HG02623 (cell line): ENCODE measurements at regions not wholly inside any gene's neighbourhood (a gene's known extent, or its start where the extent isn't known, plus 50 kb on each side); places are given as distances from the start of the nearest gene placed in this dataset.
"Not testable (repeated sequence)": the region's sequence is repeated elsewhere in the genome, so short reads cannot be mapped to it uniquely, and the experiment has no call there.

Source experiments
- ATAC-seq: cut with Tn5 transposase; IDR thresholded peaks from one replicate; pipeline ENCODE4 v1.9.1; 2021; ENCODE audit warnings: moderate library complexity; ENCODE audit not compliant: unreplicated experiment

DNA sequence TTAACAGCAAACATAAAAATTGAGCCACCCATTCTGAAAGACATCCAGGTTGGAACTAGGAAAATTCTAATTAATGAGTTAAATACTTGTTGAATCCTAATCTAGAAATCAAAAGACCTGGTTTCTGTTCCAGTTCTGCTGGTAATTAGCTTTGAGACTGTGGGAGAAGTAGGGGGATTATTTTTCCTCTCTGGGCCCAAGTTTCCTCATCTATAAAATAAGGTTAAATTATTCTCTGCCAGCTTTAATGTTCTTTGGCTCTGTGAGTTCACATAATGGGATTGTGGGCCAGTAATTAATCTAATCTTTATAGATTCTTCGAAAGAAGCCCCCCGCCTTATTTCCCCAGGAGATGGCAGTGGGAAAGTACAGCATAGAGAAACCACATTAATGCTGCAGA, 104.6 kb downstream of the ENC1 start:
- no peak for ATAC-seq

DNA sequence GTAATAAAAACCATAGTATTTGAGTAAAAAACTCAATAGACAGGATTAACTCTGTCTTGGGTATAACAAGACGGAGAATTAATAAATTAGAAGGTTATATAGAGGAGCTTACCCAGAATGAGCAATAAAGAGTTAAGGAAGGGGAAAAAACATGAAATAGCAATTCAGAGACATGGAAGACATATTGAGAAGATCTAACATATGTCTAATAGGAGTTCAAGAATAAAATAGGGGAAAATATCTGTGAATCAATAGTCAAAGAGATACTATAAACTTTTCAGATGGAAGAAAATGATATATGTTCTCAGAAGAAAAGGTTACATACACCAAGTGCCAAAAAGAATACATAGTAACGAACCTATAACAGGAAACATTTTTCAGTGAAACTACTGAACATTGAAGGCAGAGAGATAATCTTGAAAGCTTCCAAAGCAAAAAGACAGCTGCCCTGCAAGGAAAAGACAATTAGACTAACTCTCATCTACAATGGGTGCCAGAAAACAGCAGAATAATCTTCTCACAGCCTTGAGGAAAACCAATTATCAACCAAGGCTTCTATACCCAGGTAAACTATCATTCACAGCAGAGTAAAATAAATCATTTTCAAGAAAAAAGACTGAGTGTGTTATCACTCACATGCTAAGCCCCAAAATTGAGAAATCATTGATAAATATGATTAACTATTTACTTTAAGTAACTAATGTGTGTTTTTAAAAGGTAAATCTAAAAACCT, 106.0 kb downstream of the ENC1 start:
- no peak for ATAC-seq

DNA sequence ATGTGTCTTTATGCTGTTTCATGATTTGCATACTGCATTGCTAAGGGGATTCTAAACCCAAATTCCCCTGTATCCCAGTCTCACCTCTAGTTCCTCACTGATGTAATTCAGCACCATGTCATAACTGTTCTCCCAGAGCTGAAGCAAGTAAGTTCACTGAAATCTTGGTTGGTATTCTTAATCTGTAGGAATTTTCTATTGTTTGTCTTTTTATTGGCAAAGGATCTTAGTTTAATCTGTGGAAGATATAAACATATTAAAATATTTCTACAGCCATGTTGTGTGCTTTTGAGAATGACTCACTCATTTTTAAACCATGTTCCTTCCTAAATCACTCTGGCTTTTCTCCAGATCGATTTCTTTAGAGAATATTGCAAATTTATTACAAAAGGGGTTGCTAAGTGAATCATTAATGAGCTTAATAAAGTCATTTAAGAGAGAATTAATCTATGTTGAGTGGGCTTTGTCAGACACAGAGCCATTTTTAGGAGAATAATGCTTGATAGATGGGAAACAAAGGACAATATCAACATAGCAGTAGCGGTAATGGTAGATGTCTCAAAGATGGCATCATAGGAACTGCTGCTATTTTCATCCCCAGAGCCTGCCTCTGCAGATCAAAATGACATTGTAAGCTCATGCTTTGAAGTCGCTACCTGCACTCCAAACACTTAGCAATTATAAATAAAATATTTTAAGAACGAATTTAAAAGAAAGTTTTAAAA, 110.0 kb downstream of the ENC1 start:
- ATAC-seq, result no peak

DNA sequence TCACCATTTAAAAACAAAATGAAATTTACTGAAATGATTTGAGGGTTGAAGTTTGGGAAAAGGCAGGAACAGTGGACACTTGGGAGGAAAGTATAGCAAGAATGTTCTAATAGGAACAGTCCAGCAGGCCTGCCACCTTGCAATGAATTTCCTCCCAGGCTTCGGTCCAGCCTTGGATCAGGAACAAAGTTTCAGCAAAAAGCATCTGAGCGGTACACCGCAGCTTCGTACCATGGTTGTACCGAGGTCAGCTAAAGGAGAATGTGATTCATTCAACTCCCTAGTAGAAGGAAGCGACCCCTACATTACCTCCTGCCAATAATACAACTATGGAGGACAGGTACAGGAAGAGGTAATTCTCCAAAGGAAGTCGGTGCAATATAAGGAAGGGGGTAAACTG, 111.4 kb downstream of the ENC1 start:
- ATAC-seq, result no peak

DNA sequence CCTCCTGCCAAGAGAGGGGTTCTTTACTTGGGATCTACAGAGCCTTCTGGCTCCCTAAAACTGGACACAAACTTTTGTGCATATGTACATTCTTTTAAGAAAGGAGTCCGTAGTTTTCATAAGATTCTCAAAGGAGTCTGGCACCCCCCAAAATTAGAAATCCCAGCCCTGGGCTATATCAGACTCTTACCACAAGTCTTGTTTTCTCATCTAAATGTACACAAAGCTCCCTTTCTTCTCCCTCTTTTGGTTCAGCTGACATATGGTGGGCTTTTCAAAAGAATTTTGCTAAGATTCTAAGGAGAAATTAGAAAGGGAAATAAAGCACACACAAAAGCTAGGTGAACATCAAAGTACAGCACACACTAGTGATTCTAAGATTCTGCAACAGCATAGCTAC, 114.4 kb downstream of the ENC1 start:
- ATAC-seq, result no peak

DNA sequence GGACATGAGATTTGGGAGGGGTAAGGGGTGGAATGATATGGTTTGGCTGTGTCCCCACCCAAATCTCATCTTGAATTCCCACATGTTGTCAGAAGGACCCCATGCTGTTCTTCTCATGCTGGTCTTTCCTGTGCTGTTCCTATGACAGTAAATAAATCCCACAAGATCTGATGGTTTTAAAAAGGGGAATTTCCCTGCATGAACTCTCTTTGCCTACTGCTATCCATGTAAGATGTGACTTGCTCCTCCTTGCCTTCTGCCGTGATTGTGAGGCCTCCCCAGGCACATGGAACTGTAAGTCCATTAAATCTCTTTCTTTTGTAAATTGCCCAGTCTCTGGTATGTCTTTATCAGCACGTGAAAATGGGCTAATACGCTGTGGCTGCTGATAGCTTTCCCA, 115.8 kb downstream of the ENC1 start:
- not testable (repeated sequence) for ATAC-seq

DNA sequence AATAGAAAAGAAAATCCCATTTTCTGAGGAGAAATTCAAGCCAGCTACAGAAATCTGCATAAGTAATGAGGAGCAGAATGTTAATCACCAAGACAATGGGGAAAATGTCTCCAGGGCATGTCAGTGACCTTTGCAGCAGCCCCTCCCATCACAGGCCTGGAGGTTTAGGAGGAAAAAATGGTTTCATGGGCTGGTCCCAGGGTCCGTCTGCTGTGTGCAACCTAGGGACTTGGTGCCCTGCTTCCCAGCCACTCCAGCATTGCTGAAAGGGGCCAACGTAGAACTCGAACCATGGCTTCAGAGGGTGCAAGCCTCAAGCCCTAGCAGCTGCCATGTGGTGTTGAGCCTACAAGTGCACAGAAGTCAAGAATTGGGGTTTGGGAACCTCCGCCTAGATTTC, 116.8 kb downstream of the ENC1 start:
- not testable (repeated sequence) for ATAC-seq

DNA sequence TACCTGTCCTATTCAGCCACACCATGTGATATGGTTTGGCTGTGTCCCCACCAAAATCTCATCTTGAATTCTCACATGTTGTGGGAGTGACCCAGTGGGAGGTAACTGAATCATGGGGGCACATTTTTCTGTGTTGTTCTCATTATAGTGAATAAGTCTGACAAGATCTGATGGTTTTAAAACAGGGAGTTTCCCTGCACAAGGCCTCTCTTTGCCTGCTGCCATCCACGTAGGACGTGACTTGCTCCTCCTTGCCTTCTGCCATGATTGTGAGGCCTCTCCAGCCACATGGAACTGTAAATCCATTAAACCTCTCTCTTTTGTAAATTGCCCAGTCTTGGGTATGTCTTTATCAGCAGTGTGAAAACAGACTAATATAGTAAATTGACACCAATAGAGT, 117.7 kb downstream of the ENC1 start:
- not testable (repeated sequence) for ATAC-seq

DNA sequence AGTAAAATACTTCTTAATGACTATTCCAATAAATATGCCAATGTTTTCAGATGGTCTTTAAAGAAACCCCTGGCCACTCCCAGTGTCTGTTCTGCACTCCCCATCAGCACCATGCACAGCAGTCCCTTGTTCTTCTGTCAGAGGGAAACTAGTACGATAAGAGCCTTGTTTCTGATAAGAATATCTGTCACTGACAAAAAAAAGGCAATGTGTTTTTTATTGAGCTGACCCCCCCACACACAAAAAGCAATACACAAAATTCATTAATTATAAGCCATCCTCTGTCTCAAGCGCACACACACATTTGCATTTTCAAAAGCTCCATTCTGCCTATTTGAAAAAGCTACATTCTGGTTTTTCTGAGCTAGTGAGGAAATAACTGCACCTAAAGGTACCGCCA, 119.1 kb downstream of the ENC1 start:
- ATAC-seq, result no peak

DNA sequence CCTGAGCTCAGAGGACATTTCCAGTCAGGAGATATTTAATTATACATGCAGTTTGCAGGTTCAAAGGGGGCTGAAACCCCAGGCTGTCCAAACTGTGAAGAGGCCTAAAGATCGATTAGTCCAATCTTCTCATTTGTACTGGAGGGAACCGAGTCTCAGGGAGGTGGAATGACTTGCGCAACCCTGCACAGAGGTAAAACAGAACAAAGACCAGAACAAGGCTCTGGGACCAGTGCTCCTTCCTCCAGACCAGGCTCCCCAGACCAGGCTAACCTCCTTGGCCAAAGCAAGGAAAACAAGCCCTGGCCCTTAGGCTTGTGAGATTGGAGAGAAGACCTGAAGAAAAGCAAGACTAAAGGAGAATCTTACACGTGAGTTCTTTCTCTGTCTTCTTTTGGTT, 120.8 kb downstream of the ENC1 start:
- ATAC-seq, result no peak

DNA sequence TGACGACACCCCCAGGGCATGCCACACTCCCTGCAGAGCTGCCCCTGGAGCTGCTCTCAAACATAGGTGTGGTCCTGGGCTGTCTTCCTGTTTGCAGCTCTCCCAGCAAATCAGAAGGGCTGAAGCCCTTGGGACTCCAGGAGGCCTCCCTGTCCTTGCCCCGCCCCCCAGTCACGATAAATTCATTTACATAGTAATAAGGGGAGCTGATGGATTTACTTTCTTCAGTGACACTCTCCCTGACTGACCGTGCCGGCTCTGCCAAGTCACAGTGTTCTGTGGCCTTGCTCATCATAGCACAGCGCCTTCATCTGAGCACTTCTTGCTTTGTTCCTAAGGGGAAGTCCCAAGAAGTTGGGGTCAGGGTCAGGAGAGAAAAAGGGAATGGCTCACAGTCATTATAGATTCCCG, 121.4 kb downstream of the ENC1 start:
- no peak for ATAC-seq

DNA sequence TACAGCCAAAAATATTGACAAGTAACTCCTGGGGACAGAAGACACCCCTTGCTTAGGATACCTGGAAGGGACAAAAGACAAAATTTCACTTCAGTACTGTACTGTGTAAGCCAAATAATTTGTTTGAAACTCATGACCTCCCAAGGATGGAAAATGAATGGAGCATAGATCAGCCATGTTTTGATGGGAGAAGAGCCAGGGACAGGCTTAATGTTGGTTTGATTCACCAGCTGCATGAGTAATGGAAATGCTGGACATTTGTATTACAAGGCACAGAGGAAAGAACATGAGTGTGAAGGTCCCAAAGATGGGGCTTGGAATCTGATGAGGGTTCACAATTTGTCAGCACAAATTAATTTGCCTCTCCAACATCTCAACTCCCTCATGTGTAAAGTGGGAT, 122.8 kb downstream of the ENC1 start:
- no peak for ATAC-seq

DNA sequence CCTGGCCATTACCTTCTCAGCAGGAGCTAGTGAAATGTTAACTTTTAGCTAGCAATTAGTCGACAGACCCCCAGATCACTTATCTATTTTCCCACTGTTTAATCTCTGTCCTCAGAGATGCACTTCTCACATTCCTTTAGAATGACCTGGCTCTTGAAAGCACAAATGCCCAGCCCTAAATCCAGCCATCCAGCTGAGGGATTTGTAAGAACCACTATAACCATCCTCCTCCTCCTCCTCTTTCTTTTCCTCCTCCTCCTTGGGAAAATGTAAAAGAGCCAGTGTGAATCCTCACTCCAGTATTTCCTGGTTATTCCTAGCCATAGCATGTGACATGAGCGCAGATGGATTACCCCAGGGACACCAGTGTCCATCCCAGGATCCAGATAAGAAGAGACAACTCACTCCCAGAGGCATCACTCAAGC, 124.3 kb downstream of the ENC1 start:
- ATAC-seq, result no peak

DNA sequence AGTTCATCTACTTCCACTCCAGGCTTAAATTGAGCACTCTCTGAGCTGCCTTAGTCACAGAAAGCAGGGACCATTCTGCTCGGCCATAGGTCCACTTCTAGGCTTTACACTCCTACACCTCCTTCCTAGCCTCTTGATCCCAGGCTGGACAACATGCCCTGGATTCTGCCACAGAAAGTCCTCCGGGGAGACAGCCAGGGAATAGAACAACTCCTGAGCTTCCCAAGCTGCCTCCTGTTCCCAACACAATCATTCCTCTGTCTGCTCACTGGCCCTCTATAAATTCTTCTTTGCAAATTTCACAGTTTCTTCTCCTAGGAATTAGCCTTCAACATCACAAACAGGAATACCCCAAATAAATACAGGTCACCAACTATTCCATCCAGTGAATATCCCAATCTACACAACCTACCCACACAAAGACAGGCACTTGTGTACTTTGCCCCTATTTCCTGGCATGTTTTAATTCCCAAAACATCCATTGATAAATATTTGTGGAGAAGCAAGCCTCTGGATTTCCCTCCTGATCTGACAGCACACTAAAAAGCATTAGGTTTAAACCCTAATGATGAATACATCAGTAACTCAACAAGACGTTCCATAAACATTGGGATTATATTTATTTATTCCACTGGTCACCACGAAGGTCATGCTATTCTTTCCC, 125.5 kb downstream of the ENC1 start:
- ATAC-seq, result no peak

DNA sequence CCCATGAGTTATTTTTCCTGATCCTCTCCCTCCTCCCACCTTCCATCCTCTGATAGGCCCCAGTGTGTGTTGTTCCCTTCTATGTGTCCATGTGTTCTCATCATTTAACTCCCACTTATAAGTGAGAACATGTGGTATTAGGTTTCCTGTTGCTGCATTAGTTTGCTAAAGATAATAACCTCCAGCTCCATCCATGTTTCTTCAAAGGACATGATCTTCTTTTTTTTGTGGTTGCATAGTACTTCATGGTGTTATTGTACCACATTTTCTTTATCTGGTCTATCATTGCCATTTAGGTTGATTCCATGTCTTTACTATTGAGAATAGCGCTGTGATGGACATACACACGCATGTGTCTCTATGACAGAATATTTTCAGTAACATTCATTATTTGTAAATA, 128.8 kb downstream of the ENC1 start:
- ATAC-seq, result not testable (repeated sequence)

DNA sequence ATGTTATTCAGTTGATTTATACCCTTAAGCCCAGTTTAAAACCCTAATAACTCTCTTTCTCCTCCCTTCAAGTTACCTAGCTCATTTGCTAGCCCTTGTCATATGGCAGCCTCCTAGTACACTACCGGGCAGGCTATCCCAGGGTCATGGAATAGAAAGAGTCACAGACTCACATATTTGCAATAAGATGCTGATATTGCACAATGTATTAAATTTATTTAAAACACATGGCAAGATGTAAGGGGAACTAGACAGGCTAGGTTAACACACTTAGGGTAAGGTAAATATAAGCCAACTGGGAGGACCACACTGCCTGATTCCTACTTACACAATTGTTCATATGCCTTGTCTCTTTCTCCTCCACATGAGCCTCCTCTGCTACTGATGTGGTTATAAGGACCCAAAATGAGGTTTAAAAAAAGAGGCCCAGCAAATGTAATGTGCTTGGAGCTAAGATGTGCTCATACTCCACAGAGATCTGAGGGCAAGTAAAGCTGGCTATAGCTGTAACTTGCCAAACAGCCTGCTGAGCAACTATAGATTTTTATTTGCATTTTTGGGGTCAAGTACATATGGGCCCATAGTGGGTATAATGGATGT, 130.0 kb downstream of the ENC1 start:
- no peak for ATAC-seq

DNA sequence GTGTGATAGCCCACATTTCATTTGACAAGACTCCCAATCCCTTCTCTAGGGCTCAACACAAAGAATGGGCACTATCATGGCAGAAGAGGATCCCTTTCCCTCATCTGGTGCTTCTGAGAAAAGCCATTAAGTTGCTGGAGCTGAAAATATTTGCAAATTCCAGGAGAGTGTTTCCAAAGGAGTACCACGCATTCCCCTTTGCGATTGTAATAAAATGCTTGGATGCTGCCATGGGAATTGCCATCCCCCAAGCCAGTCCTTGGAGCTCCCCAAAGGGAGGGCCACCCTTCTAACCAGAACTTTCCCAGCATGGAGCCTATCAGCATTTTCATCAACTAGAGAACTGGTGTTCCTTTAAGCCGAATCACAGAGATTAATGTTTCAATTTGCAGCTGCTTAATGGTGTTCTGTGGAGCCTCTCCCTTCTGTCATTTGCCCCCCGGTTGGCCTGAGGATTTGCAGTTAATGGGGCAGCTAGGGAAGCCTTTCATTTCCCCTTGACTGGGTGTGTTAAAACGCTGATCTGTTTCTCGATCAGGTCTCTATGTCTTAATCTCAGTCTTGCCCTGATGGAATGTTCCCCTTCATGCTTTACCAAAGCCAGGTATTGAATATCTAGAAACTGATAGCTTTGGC, 133.0 kb downstream of the ENC1 start:
- no peak for ATAC-seq

DNA sequence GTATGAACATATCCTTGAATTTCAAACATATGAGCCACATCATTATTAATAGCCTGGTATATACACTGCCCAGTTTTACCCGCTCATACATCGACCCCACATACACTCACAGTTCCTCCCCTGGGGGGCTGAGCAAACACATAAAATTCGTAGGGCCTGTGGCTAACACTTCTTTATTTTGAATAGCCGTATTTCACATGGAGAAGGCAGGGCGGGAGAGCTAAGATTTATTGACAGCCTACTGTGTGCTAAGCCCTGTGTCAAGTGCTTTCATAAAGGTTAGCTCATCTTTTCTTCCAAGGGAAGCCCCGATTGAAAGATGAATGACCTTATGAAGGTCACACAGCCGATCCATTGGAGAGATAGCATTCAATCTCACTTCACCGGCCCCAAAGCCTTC, 134.4 kb downstream of the ENC1 start:
- no peak for ATAC-seq

DNA sequence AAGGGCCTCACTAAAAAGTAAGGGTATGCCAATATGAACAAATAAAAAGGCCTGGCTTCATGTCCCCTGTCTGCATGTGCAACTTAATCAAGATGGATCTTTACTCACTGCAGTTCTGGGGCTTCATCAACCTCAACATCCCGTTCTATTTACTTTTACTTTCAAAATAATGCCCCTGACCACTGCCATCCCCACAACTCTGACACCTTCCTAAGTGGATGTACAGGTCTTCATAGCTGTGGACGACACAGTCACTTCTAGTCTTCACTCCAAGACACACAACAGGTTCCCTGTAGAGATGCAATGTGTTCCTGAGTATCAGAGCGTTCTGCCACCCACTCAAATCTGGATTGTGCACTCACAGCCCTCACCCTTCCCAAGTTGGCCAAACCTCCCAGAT, 136.1 kb downstream of the ENC1 start:
- no peak for ATAC-seq

DNA sequence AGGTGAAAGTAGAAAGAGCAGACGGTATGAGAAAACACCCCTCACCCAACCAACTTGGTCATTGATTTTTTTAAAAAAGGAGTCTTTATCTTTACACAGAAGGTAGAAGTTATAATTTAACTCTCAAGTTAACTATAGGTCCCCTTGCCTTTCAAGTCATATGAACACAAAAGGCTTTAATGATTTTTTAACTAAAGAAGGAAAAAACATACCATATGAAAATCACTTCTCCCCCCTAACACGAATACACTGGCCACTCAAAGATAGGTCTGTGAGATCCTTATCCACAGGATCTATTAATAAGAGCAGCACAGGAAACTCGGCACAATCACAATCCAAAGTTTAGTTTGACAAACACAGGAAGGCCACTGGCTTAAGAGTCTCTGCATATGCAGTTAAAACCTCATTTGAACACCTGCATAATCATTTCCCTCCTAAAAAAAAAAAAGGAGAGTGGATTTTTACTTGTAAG, 138.0 kb downstream of the ENC1 start:
- no peak for ATAC-seq
